WERI-Rb-1 (cell line): ENCODE measurements at regions not wholly inside any gene's neighbourhood (a gene's known extent, or its start where the extent isn't known, plus 50 kb on each side); places are given as distances from the start of the nearest gene placed in this dataset.

ENCODE experiments used
- DNase-seq: peaks from one replicate; pipeline ENCODE4 v3.0.0-alpha.2; 2020
- H3K27ac ChIP-seq: fragments of 250-450 bp; sonication (Bioruptor Pico); 2 replicates; pipeline ENCODE4 v1.5.1; 2020; ENCODE audit warnings: mild to moderate bottlenecking, moderate library complexity
- H3K27me3 ChIP-seq: fragments of 250-450 bp; sonication (Bioruptor Pico); 2 replicates; pipeline ENCODE4 v1.5.1; 2021; ENCODE audit warnings: mild to moderate bottlenecking, low read depth, moderate library complexity; ENCODE audit not compliant: insufficient read depth, severe bottlenecking
- H3K36me3 ChIP-seq: fragments of 250-450 bp; sonication (Bioruptor Pico); 2 replicates; pipeline ENCODE4 v1.5.1; 2020; ENCODE audit warnings: mild to moderate bottlenecking, moderate library complexity
- H3K4me3 ChIP-seq: 2 replicates; pipeline ENCODE4 v1.5.1; 2011; ENCODE audit warnings: low read depth, mild to moderate bottlenecking, control low read depth, low read length
- H3K9me3 ChIP-seq: fragments of 250-450 bp; sonication (Bioruptor Pico); 2 replicates; pipeline ENCODE4 v1.5.1; 2021; ENCODE audit warnings: mild to moderate bottlenecking, moderate library complexity; ENCODE audit not compliant: severe bottlenecking
- TF ChIP-seq, protein P1 (sequence below): IDR thresholded peaks from 2 replicates; pipeline ENCODE4 v1.5.1; 2011; ENCODE audit warnings: low read depth, mild to moderate bottlenecking, control low read depth, inconsistent platforms, low read length

DNA sequence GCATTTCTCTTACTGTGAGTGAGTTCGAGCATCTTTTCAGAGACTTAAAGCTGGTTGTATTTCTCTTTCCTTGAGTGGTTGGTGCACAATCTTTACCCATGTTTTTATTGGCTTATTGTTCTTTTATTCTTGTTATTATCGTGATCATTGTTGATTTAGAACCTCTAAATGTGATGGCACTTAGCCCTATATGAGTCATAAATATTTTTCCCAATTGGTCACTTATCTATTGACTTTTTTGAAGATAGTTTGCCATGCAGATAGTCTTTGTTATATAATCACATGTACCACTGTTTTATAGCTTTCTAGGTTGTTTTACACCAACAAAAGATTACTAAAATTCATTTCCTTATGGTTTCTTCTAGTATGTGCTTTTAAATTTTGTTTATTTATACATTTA is 70.6 kb upstream of the KCNK12 start:
- TF ChIP-seq, protein P1, sequence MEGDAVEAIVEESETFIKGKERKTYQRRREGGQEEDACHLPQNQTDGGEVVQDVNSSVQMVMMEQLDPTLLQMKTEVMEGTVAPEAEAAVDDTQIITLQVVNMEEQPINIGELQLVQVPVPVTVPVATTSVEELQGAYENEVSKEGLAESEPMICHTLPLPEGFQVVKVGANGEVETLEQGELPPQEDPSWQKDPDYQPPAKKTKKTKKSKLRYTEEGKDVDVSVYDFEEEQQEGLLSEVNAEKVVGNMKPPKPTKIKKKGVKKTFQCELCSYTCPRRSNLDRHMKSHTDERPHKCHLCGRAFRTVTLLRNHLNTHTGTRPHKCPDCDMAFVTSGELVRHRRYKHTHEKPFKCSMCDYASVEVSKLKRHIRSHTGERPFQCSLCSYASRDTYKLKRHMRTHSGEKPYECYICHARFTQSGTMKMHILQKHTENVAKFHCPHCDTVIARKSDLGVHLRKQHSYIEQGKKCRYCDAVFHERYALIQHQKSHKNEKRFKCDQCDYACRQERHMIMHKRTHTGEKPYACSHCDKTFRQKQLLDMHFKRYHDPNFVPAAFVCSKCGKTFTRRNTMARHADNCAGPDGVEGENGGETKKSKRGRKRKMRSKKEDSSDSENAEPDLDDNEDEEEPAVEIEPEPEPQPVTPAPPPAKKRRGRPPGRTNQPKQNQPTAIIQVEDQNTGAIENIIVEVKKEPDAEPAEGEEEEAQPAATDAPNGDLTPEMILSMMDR, result no peak

DNA sequence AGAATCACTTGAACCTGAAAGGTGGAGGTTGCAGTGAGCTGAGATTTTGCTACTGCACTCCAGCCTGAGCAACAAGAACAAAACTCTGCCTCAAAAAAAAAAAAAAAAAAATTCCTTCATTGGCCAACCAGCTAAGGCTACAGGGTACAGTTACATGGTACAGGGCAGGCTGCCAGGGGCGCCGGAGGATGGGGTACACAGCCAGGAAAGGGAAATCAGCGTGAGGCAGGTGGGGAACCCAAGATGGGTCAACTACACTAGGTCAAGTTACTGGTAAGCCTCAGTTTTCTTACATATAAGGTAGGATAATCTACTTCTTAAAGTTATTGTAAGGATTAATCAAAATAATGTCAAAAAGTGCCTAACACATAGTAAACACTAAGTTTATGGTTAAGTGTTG is 69.6 kb upstream of the KCNK12 start:
- TF ChIP-seq, protein P1, result no peak
- peaks cover 5% of the 10 kb centered on the region for H3K9me3 ChIP-seq

More for the DNA sequence above, 70.6 kb upstream of the KCNK12 start:
- H3K4me3 ChIP-seq, result no peak overlapping the region
- no peak overlapping the region for H3K27ac ChIP-seq
- DNase-seq, result no peak
- peaks cover 5% of the 10 kb centered on the region for H3K9me3 ChIP-seq
- H3K36me3 ChIP-seq, result no peaks in the 10 kb centered on the region
- H3K27me3 ChIP-seq, result no peaks in the 10 kb centered on the region

DNA sequence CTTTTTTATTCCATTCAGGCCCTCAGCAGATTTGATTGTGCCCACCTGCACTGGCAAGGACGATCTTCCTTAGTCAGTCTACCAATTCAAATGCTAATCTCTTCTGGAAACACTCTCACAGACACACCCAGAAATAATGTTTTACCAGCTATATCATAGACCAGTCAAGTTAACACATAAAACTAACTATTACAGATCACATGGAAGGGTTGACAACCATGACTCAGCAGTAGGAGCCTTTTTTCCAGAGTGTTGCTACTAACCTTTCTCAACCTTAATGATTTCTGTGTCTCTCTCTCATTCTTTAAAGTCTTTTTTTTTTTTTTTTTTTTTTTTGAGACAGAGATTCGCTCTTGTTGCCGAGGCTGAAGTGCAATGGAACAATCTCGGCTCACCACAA is 68.7 kb upstream of the KCNK12 start:
- Histone ChIP-seq H3K4me3 (no peak overlapping the region), H3K27ac (no peak overlapping the region), H3K27me3 (no peaks in the 10 kb centered on the region), H3K36me3 (no peaks in the 10 kb centered on the region), H3K9me3 (peaks cover 5% of the 10 kb centered on the region)
- TF ChIP-seq, protein P1, result no peak
- DNase-seq, result no peak

More for the DNA sequence above, 69.6 kb upstream of the KCNK12 start:
- Histone ChIP-seq H3K27ac (no peak overlapping the region), H3K36me3 (no peaks in the 10 kb centered on the region), H3K27me3 (no peaks in the 10 kb centered on the region), H3K4me3 (no peak overlapping the region)
- no peak for DNase-seq

DNA sequence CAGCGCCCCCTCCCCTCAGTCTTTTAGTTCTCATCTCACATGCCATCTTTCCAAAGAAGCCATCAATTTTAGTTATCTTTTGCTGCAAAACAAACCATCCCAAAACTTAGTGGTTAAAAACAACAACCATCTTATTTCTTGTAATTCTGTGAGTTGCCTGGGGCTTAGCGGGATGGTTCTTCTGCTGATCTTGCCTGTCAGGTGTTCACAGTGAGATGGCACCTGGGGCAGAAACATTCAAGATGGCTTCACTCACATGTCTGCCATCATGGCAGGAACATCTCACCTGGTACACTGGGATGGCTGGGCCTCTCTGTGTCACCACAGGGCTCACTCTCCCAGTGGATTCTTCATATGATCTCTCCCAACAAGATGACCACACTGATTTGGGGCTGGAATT is 67.6 kb upstream of the KCNK12 start:
- H3K27me3 ChIP-seq, result no peaks in the 10 kb centered on the region
- H3K4me3 ChIP-seq, result no peak overlapping the region
- TF ChIP-seq, protein P1, result no peak
- H3K36me3 ChIP-seq, result no peaks in the 10 kb centered on the region
- no peak overlapping the region for H3K27ac ChIP-seq
- no peak for DNase-seq
- peaks cover 5% of the 10 kb centered on the region for H3K9me3 ChIP-seq

DNA sequence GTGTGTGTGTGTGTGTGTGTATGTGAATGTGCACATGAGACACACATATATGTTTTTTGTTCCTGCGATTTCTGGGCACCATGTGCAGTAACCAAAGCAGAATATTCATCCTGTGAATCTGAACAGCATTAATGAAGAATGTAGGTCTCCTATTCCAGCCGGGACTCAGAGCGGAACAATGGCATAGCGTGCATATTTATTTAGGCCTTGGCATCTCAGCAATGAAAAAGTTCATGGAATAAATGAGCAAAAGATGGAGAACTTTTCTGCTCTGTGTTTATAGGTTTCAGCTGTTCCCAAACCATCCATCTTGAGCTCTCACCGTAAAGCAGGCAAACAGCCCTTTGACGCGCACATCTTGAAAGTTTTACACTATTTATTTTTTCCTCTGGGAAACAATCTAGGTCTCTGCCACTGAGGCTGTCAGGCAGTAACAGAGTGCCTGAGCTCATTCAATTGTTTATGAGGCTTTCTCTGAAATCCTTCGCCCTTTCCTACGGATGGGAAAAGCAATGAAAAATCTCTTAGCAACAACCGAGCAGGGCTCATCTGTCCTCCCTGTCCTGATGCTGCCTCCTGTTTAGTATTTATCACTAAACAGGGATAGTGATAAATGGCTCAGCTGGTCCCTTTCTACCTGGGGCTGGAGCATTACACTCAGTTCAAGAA is 65.9 kb upstream of the KCNK12 start:
- Histone ChIP-seq H3K9me3 (peaks cover 5% of the 10 kb centered on the region), H3K27ac (no peak overlapping the region), H3K27me3 (no peaks in the 10 kb centered on the region), H3K36me3 (no peaks in the 10 kb centered on the region), H3K4me3 (no peak overlapping the region)
- DNase-seq, result no peak
- TF ChIP-seq, protein P1, result no peak

DNA sequence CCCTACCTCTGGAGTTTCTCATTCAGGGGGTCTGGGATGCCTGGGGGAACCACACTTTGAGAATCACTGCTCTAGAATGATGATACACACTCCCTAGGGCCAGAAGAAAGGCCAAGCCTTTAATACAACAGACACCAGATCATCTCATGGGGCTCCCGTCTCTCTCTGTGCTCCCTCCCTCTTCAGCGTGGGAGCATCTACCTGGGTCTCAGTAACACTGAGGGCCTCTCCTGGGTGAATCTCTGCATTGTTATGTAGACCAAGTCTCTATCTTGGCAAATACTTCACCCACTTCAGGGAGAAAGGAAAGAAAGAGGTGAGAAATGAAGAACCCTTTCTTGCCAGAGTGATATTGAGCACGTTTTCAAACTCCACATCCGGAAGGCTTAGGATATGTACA is 65.4 kb upstream of the KCNK12 start:
- H3K27ac ChIP-seq, result no peak overlapping the region
- TF ChIP-seq, protein P1, result no peak
- H3K27me3 ChIP-seq, result no peaks in the 10 kb centered on the region
- no peak overlapping the region for H3K4me3 ChIP-seq
- peaks cover 5% of the 10 kb centered on the region for H3K9me3 ChIP-seq
- H3K36me3 ChIP-seq, result no peaks in the 10 kb centered on the region
- no peak for DNase-seq
